HL-60 (cell line): ENCODE measurements at regions not wholly inside any gene's neighbourhood (a gene's known extent, or its start where the extent isn't known, plus 50 kb on each side); places are given as distances from the start of the nearest gene placed in this dataset.

Experiments used
- DNase-seq, 2 experiments: peaks; one replicate each; pipeline ENCODE4 v3.0.0-alpha.2; 2010 to 2020; ENCODE audit warnings: low read depth in 1 of 2, low spot score in 1 of 2
- H3K27ac ChIP-seq: fragments of 250-450 bp; sonication (Bioruptor Pico); replicated peaks from 2 replicates; pipeline ENCODE4 v1.5.1; 2020; ENCODE audit warnings: mild to moderate bottlenecking, moderate library complexity
- H3K27me3 ChIP-seq: fragments of 250-450 bp; sonication (Bioruptor Pico); 2 replicates; pipeline ENCODE4 v1.5.1; 2021; ENCODE audit warnings: mild to moderate bottlenecking, moderate library complexity; ENCODE audit not compliant: insufficient read depth, poor library complexity, severe bottlenecking
- H3K4me3 ChIP-seq: replicated peaks from 2 replicates; pipeline ENCODE4 v1.5.1; 2011; ENCODE audit warnings: mild to moderate bottlenecking, control low read depth, low read length; ENCODE audit not compliant: insufficient read depth
- CTCF ChIP-seq: IDR thresholded peaks from one replicate; pipeline ENCODE4 v1.5.1; 2011; ENCODE audit warnings: low read length, control low read depth, inconsistent platforms; ENCODE audit not compliant: insufficient read depth
- GABPA ChIP-seq: IDR thresholded peaks from 2 replicates; pipeline ENCODE4 v1.6.1; 2012; ENCODE audit warnings: low read depth
- POLR2AphosphoS5 ChIP-seq: IDR thresholded peaks from 2 replicates; pipeline ENCODE4 v1.6.1; 2012; ENCODE audit warnings: low read depth
- REST ChIP-seq: IDR thresholded peaks from 2 replicates; pipeline ENCODE4 v1.6.1; 2012; ENCODE audit warnings: low read depth; ENCODE audit not compliant: insufficient replicate concordance
- SPI1 ChIP-seq: IDR thresholded peaks from 2 replicates; pipeline ENCODE4 v1.6.1; 2012; ENCODE audit warnings: low read depth, mild to moderate bottlenecking, borderline replicate concordance

- no peak for DNase-seq
- no peak overlapping the region for H3K27ac ChIP-seq
Observed at GRCh38 chr3:187871204-187871591, 125.9 kb upstream of the BCL6 start.

GRCh38 chr3:187871848-187872247 is 126.6 kb upstream of the BCL6 start:
- TF ChIP-seq CTCF (no peak), POLR2AphosphoS5 (no peak), REST (no peak), SPI1 (no peak), GABPA (no peak)
- Histone ChIP-seq H3K4me3 (no peak overlapping the region), H3K27me3 (no peaks in the 10 kb centered on the region), H3K27ac (no peak overlapping the region)
- DNase-seq, result no peak

More at GRCh38 chr3:187871204-187871591, 125.9 kb upstream of the BCL6 start:
- H3K27me3 ChIP-seq, result no peaks in the 10 kb centered on the region
- no peak overlapping the region for H3K4me3 ChIP-seq
- no peak for TF ChIP-seq CTCF
- no peak for TF ChIP-seq POLR2AphosphoS5
- no peak for TF ChIP-seq SPI1
- TF ChIP-seq REST, result no peak
- TF ChIP-seq GABPA, result no peak

GRCh38 chr3:187873843-187874242 is 128.6 kb upstream of the BCL6 start:
- Histone ChIP-seq H3K27me3 (no peaks in the 10 kb centered on the region), H3K4me3 (no peak overlapping the region), H3K27ac (no peak overlapping the region)
- no peak for DNase-seq
- no peak for TF ChIP-seq SPI1
- no peak for TF ChIP-seq CTCF
- TF ChIP-seq REST, result no peak
- TF ChIP-seq POLR2AphosphoS5, result no peak
- no peak for TF ChIP-seq GABPA
